K562 (cell line): ENCODE measurements at regions not wholly inside any gene's neighbourhood (a gene's known extent, or its start where the extent isn't known, plus 50 kb on each side); places are given as distances from the start of the nearest gene placed in this dataset.

Experiments used
- ATAC-seq: fragments of 200-7000 bp; cut with Tn5 transposase; 3 replicates; pipeline ENCODE4 v1.9.1; 2020; ENCODE audit warnings: moderate library complexity
- BruUV-seq: library from RNA; stranded (reverse); fragments of 400-500 nt; replicated peaks from 2 replicates; lab custom pipeline; 2021; lab: Mats Ljungman, UMichigan
- CTCF ChIA-PET: fragments of 300-600 bp; formaldehyde crosslinking; extraction: SDS; loops from one replicate; lab custom pipeline; 2021; ENCODE audit warnings: low intra/inter-chr PET ratio; lab: Yijun Ruan, JAX
- POLR2A ChIA-PET: fragments of 300-600, 350-650 bp; sonication (Branson Sonifier 250); formaldehyde crosslinking; extraction: SDS; loops from one replicate; lab custom pipeline; 2021; ENCODE audit warnings: antibody characterized with exemption, inconsistent platforms; lab: Yijun Ruan, JAX
- DNase-seq, 4 experiments: peaks; one replicate each; pipeline versions ENCODE4 v3.0.0 to v3.0.0-alpha.2; 2011 to 2018; ENCODE audit warnings: low spot score in 3 of 4, mixed read lengths in 3 of 4; ENCODE audit errors: extremely low read depth in 1 of 4
- FAIRE-seq: peaks from 2 replicates; lab custom pipeline; 2011; peaks lifted over from hg19 to GRCh38; lab: Jason Lieb, UNC
- H2AFZ ChIP-seq: 2 replicates; pipeline ENCODE4 v1.6.0; 2011; ENCODE audit warnings: low read depth, low read length, control low read depth, inconsistent platforms
- H3K27ac ChIP-seq: fragments of 200-600 bp; 3 replicates; pipeline ENCODE4 v1.8.0; 2011; ENCODE audit warnings: low read depth, mild to moderate bottlenecking, control low read depth, inconsistent platforms, low read length, moderate library complexity, mixed read lengths; ENCODE audit errors: extremely low read depth
- H3K27me3 ChIP-seq, 2 experiments: fragments of 300-600 bp in 1 of 2; 2 replicates in 1 of 2; 3 replicates in 1 of 2; pipeline versions ENCODE4 v1.6.0 to v1.8.0; 2011; ENCODE audit warnings: inconsistent platforms in 2 of 2, low read length in 2 of 2, mild to moderate bottlenecking in 1 of 2, mixed read lengths in 1 of 2, moderate library complexity in 1 of 2; ENCODE audit not compliant: control insufficient read depth in 2 of 2, insufficient read depth in 2 of 2
- H3K36me3 ChIP-seq: fragments of 300-600 bp; 3 replicates; pipeline ENCODE4 v1.8.0; 2011; ENCODE audit warnings: mild to moderate bottlenecking, low read length, inconsistent platforms; ENCODE audit not compliant: control insufficient read depth, insufficient read depth
- H3K4me1 ChIP-seq, 2 experiments: fragments of 200-600 bp in 1 of 2; replicated peaks in 1 of 2; 2 replicates in 1 of 2; 3 replicates in 1 of 2; pipeline versions ENCODE4 v1.5.1 to v1.8.0; 2011; ENCODE audit warnings: inconsistent platforms in 2 of 2, low read length in 2 of 2, mild to moderate bottlenecking in 1 of 2, mixed read lengths in 1 of 2, moderate library complexity in 1 of 2; ENCODE audit not compliant: control insufficient read depth in 2 of 2, insufficient read depth in 2 of 2
- H3K4me2 ChIP-seq: 2 replicates; pipeline ENCODE4 v1.6.1; 2011; ENCODE audit warnings: low read length, control low read depth, inconsistent platforms, mixed read lengths; ENCODE audit not compliant: insufficient read depth
- H3K4me3 ChIP-seq: fragments of 200-600 bp; sonication (generic), shearing (Covaris generic); 2 replicates; pipeline ENCODE4 v1.5.1; 2016; ENCODE audit warnings: control low read depth, inconsistent platforms
- H3K79me2 ChIP-seq: fragments of 200-600 bp; 3 replicates; pipeline ENCODE4 v1.8.0; 2011; ENCODE audit warnings: low read length, inconsistent platforms; ENCODE audit not compliant: control insufficient read depth, insufficient read depth
- H3K9ac ChIP-seq, 2 experiments: 2 replicates each; pipeline versions ENCODE4 v1.6.0 to v1.6.1; 2011; ENCODE audit warnings: low read depth in 2 of 2, low read length in 2 of 2, control low read depth in 1 of 2, inconsistent platforms in 1 of 2, mild to moderate bottlenecking in 1 of 2, mixed read lengths in 1 of 2; ENCODE audit not compliant: insufficient read depth in 1 of 2
- H3K9me1 ChIP-seq: one replicate; pipeline ENCODE4 v1.6.0; 2011; ENCODE audit warnings: inconsistent platforms, mild to moderate bottlenecking, low read length, moderate library complexity; ENCODE audit not compliant: control insufficient read depth, insufficient read depth
- H3K9me3 ChIP-seq: replicated peaks from 2 replicates; pipeline ENCODE4 v1.5.1; 2011; ENCODE audit warnings: low read depth, low read length, inconsistent platforms; ENCODE audit not compliant: control insufficient read depth, insufficient read depth
- H4K20me1 ChIP-seq: replicated peaks from 2 replicates; pipeline ENCODE4 v1.6.1; 2011; ENCODE audit warnings: low read length, inconsistent platforms, mixed read lengths; ENCODE audit not compliant: control insufficient read depth, insufficient read depth
- ADNP ChIP-seq: fragments of 200-800 bp; sonication (Bioruptor generic); IDR thresholded peaks from 2 replicates; pipeline ENCODE4 v1.6.1; 2016; ENCODE audit warnings: missing genetic modification characterization, missing compliant biosample characterization
- ARID1B ChIP-seq: fragments of 450-650 bp; IDR thresholded peaks from 2 replicates; pipeline ENCODE4 v1.6.1; 2016; ENCODE audit warnings: antibody characterized with exemption, mild to moderate bottlenecking, inconsistent platforms
- CBFA2T2 ChIP-seq: fragments of 450-650 bp; conservative IDR thresholded peaks from 2 replicates; pipeline ENCODE4 v1.6.1; 2017; ENCODE audit warnings: mild to moderate bottlenecking
- CHAMP1 ChIP-seq: fragments of 450-650 bp; IDR thresholded peaks from 2 replicates; pipeline ENCODE4 v1.6.1; 2016; ENCODE audit warnings: mild to moderate bottlenecking
- DPF2 ChIP-seq: fragments of 450-650 bp; IDR thresholded peaks from 2 replicates; pipeline ENCODE4 v1.6.1; 2016
- EP300 ChIP-seq: IDR thresholded peaks from 2 replicates; pipeline ENCODE4 v1.6.1; 2012; ENCODE audit warnings: low read length, improper control_type of control experiment
- GATA2 ChIP-seq: sonication (generic); formaldehyde crosslinking; IDR thresholded peaks from 2 replicates; pipeline ENCODE4 v1.4.0; 2020; ENCODE audit warnings: mild to moderate bottlenecking, missing genetic modification reagents
- GATAD2B ChIP-seq: fragments of 450-650 bp; IDR thresholded peaks from 2 replicates; pipeline ENCODE4 v1.6.1; 2017; ENCODE audit warnings: mild to moderate bottlenecking, borderline replicate concordance
- JUND ChIP-seq, 2 experiments: IDR thresholded peaks; 2 replicates in 1 of 2; 3 replicates in 1 of 2; pipeline ENCODE4 v1.6.1; 2011; ENCODE audit warnings: borderline replicate concordance in 2 of 2, low read depth in 2 of 2, low read length in 2 of 2, improper control_type of control experiment in 1 of 2, missing biosample characterization in 1 of 2, missing genetic modification characterization in 1 of 2, missing genetic modification reagents in 1 of 2
- KLF16 ChIP-seq: IDR thresholded peaks from 2 replicates; pipeline ENCODE4 v1.6.1; 2016; ENCODE audit warnings: antibody characterized with exemption
- MCM2 ChIP-seq: fragments of 450-650 bp; IDR thresholded peaks from 2 replicates; pipeline ENCODE4 v1.6.1; 2017; ENCODE audit warnings: low read depth, mild to moderate bottlenecking
- MTA2 ChIP-seq: fragments of 450-650 bp; IDR thresholded peaks from 2 replicates; pipeline ENCODE4 v1.6.1; 2016; ENCODE audit warnings: low read depth
- NCOR1 ChIP-seq: fragments of 450-650 bp; IDR thresholded peaks from 2 replicates; pipeline ENCODE4 v1.6.1; 2016; ENCODE audit warnings: mild to moderate bottlenecking, moderate library complexity
- OTX1 ChIP-seq: fragments of 450-650 bp; formaldehyde crosslinking; IDR thresholded peaks from 2 replicates; pipeline ENCODE4 v1.4.0; 2022; ENCODE audit warnings: mild to moderate bottlenecking
- RAD21 ChIP-seq, 2 experiments: fragments of 250-450 bp in 1 of 2; fragments of 450-650 bp in 1 of 2; sonication (Bioruptor Pico) in 1 of 2; formaldehyde crosslinking in 1 of 2; IDR thresholded peaks in 1 of 2; conservative IDR thresholded peaks in 1 of 2; 2 replicates each; pipeline versions ENCODE4 v1.4.0 to v1.8.0; 2020 to 2022; ENCODE audit warnings: mild to moderate bottlenecking in 2 of 2, moderate library complexity in 1 of 2
- RCOR1 ChIP-seq, 2 experiments: IDR thresholded peaks; 2 replicates each; pipeline ENCODE4 v1.6.1; 2012; ENCODE audit warnings: low read depth in 2 of 2, low read length in 2 of 2, borderline replicate concordance in 1 of 2, improper control_type of control experiment in 1 of 2
- SMARCA4 ChIP-seq: fragments of 450-650 bp; IDR thresholded peaks from 2 replicates; pipeline ENCODE4 v1.6.1; 2016
- SOX6 ChIP-seq: fragments of 450-650 bp; IDR thresholded peaks from 2 replicates; pipeline ENCODE4 v1.6.1; 2014; ENCODE audit warnings: mild to moderate bottlenecking
- STAT5A ChIP-seq: IDR thresholded peaks from 2 replicates; pipeline ENCODE4 v1.6.1; 2012; ENCODE audit warnings: low read length, inconsistent platforms, borderline replicate concordance
- TAL1 ChIP-seq: fragments of 450-650 bp; IDR thresholded peaks from 2 replicates; pipeline ENCODE4 v1.6.1; 2016; ENCODE audit warnings: mild to moderate bottlenecking
- TCF3 ChIP-seq: sonication (generic); formaldehyde crosslinking; IDR thresholded peaks from 2 replicates; pipeline ENCODE4 v1.4.0; 2020; ENCODE audit warnings: mild to moderate bottlenecking, missing genetic modification reagents
- TEAD4 ChIP-seq, 2 experiments: sonication (generic) in 1 of 2; formaldehyde crosslinking in 1 of 2; IDR thresholded peaks; 2 replicates each; pipeline versions ENCODE4 v1.6.1 to v1.8.0; 2012 to 2022; ENCODE audit warnings: borderline replicate concordance in 1 of 2, inconsistent platforms in 1 of 2, low read length in 1 of 2, mild to moderate bottlenecking in 1 of 2, missing genetic modification reagents in 1 of 2
- TRIM24 ChIP-seq, 2 experiments: fragments of 450-650 bp; IDR thresholded peaks; 2 replicates each; pipeline ENCODE4 v1.6.1; 2016
- ZNF384 ChIP-seq: IDR thresholded peaks from 2 replicates; pipeline ENCODE4 v1.6.1; 2012; ENCODE audit warnings: low read depth, low read length, improper control_type of control experiment
- ZNF589 ChIP-seq: fragments of 200-800 bp; sonication (Bioruptor generic); IDR thresholded peaks from 2 replicates; pipeline ENCODE4 v1.6.1; 2016; ENCODE audit warnings: low read depth, missing genetic modification characterization, missing compliant biosample characterization
- ZNF717 ChIP-seq: fragments of 250-450 bp; sonication (Bioruptor Pico); IDR thresholded peaks from 2 replicates; pipeline ENCODE4 v1.5.0; 2021
- in situ Hi-C: fragments of 300-500 bp; cut with MboI; formaldehyde crosslinking; loops from 4 replicates; pipeline ENCODE4 v1.15.0; 2018; ENCODE audit warnings: inconsistent platforms, mixed read lengths
- intact Hi-C: fragments of 100-400 bp; cut with micrococcal nuclease; formaldehyde crosslinking; loops from 2 replicates; pipeline ENCODE4 v1.14.2; 2022

GRCh38 chr4:79620617-79621016 is 212.6 kb upstream of the GK2 start:
- no peaks in the 10 kb centered on the region for H3K9me3 ChIP-seq
- no peaks in the 10 kb centered on the region for H4K20me1 ChIP-seq
- FAIRE-seq (peak; percentile 67), DNase-seq (peak in 2 of 4 experiments; percentile 12), ATAC-seq (no peak)
- in situ Hi-C loops (no loop called here), intact Hi-C loops (no loop called here)
- H3K9me1 ChIP-seq, result no peaks in the 10 kb centered on the region
- no peaks in the 10 kb centered on the region for H3K36me3 ChIP-seq
- H3K9ac ChIP-seq, result no peak overlapping the region
- no TSS peak for BruUV-seq
- CTCF ChIA-PET, result no interaction called here
- no peak overlapping the region for H3K4me3 ChIP-seq
- H3K4me2 ChIP-seq, result peak overlapping the region; percentile 3; the same call in 1 of the 2 replicates
- no peaks in the 10 kb centered on the region for H3K27me3 ChIP-seq
- H3K27ac ChIP-seq, result no peak overlapping the region
- peaks cover 0 to 9% of the 10 kb centered on the region in 2 experiments; a peak in 2 of 5 replicates for H3K4me1 ChIP-seq
- no peaks in the 10 kb centered on the region for H3K79me2 ChIP-seq
- H2AFZ ChIP-seq, result no peak overlapping the region
- POLR2A ChIA-PET, result interaction anchor here (1.1 kb wide), 1 partner anchor 9 kb away, joined by 3 read pairs; no protein-coding TSS in a partner anchor
- TF ChIP-seq NCOR1, result peak; percentile 77
- TF ChIP-seq GATAD2B, result peak; percentile 30; the same call in 1 of the 2 replicates
- no peak for TF ChIP-seq CHAMP1
- peak; percentile 40; the same call in 1 of the 2 replicates for TF ChIP-seq ADNP (tag)
- peak; percentile 25 to 79; a peak in 3 of 4 replicates for TF ChIP-seq TRIM24 (IDR thresholded peaks at IDR 0.05)
- TF ChIP-seq ARID1B, result peak; percentile 88
- peak; percentile 73 for TF ChIP-seq MTA2
- 0 out of 2 replicates have a peak, but pooled peaks have one; percentile 41 for TF ChIP-seq ZNF589 (CRISPR knock-in tag)
- TF ChIP-seq TAL1, result peak; percentile 85
- TF ChIP-seq RCOR1 (IDR thresholded peaks at IDR 0.05; ENCODE audit: borderline replicate concordance in 1 of 2, low read depth in 2 of 2, low read length in 2 of 2), result peak in 1 of 2 experiments; percentile 82; a peak in 2 of 4 replicates
- TF ChIP-seq STAT5A, result peak; percentile 55; the same call in 1 of the 2 replicates
- TF ChIP-seq ZNF384, result no peak
- TF ChIP-seq GATA2 (CRISPR knock-in tag), result peak; percentile 38
- no peak for TF ChIP-seq RAD21 (CRISPR knock-in tag; conservative IDR thresholded peaks at IDR 0.05 in 1 of 2, IDR thresholded peaks at IDR 0.05 in 1 of 2)
- peak; percentile 89 for TF ChIP-seq SOX6
- TF ChIP-seq TCF3 (CRISPR knock-in tag), result peak; percentile 88
- TF ChIP-seq MCM2, result no peak
- TF ChIP-seq DPF2, result peak; percentile 32; the same call in 1 of the 2 replicates
- no peak for TF ChIP-seq OTX1
- peak; percentile 72 for TF ChIP-seq KLF16
- 0 out of 2 replicates have a peak, but pooled peaks have one; percentile 26 for TF ChIP-seq JUND (IDR thresholded peaks at IDR 0.05; ENCODE audit: borderline replicate concordance, low read depth, low read length)
- TF ChIP-seq JUND (tag; IDR thresholded peaks at IDR 0.05; ENCODE audit: borderline replicate concordance, low read depth, low read length), result no peak
- TF ChIP-seq TEAD4 (IDR thresholded peaks at IDR 0.05; ENCODE audit: low read length), result peak; percentile 95
- no peak for TF ChIP-seq TEAD4 (CRISPR knock-in tag; IDR thresholded peaks at IDR 0.05; ENCODE audit: borderline replicate concordance)
- peak; percentile 69 for TF ChIP-seq EP300
- TF ChIP-seq SMARCA4, result peak; percentile 49; the same call in 1 of the 2 replicates
- peak; percentile 82 for TF ChIP-seq CBFA2T2
- TF ChIP-seq ZNF717 (CRISPR knock-in tag), result no peak
